DND-41 (cell line): ENCODE measurements at regions not wholly inside any gene's neighbourhood (a gene's known extent, or its start where the extent isn't known, plus 50 kb on each side); places are given as distances from the start of the nearest gene placed in this dataset.

ENCODE experiments used
- EZH2 ChIP-seq: IDR thresholded peaks from 3 replicates; pipeline ENCODE4 v1.6.1; 2012; ENCODE audit warnings: borderline replicate concordance, low read depth, mild to moderate bottlenecking, moderate library complexity, low read length, inconsistent platforms; ENCODE audit not compliant: severe bottlenecking
- TF ChIP-seq, protein P1 (sequence below): IDR thresholded peaks from 2 replicates; pipeline ENCODE4 v1.5.1; 2012; ENCODE audit warnings: borderline replicate concordance, low read length, moderate library complexity, mild to moderate bottlenecking; ENCODE audit not compliant: poor library complexity, severe bottlenecking; ENCODE audit errors: extremely low read depth

DNA sequence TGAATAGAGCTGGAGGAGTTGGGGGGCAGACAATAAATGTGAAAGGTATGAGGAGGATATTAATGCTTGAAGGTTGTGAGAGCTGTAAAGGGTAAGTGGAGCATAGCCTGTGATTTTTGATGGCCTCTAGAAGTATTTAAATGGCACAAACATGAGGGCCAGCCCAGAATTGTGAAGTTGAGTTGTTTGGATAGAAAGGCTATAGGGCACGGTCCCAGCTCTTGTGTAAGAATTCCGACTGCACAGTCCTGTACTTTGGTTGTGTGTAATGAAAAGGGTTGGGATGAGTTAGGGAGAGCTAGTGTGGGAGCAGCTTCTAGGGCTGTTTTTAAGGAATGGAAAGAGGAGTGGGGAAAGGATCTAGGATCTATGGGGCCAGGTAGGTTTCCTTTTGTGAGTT lies 665.5 kb downstream of the USP25 start:
- TF ChIP-seq EZH2 = no peak
- TF ChIP-seq, protein P1, sequence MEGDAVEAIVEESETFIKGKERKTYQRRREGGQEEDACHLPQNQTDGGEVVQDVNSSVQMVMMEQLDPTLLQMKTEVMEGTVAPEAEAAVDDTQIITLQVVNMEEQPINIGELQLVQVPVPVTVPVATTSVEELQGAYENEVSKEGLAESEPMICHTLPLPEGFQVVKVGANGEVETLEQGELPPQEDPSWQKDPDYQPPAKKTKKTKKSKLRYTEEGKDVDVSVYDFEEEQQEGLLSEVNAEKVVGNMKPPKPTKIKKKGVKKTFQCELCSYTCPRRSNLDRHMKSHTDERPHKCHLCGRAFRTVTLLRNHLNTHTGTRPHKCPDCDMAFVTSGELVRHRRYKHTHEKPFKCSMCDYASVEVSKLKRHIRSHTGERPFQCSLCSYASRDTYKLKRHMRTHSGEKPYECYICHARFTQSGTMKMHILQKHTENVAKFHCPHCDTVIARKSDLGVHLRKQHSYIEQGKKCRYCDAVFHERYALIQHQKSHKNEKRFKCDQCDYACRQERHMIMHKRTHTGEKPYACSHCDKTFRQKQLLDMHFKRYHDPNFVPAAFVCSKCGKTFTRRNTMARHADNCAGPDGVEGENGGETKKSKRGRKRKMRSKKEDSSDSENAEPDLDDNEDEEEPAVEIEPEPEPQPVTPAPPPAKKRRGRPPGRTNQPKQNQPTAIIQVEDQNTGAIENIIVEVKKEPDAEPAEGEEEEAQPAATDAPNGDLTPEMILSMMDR = no peak
